PC-3 (cell line): ENCODE measurements at regions not wholly inside any gene's neighbourhood (a gene's known extent, or its start where the extent isn't known, plus 50 kb on each side); places are given as distances from the start of the nearest gene placed in this dataset.

Source experiments
- CTCF ChIP-seq: fragments of 300-600 bp; sonication (generic); conservative IDR thresholded peaks from 2 replicates; pipeline ENCODE4 v1.5.1; 2017; ENCODE audit warnings: antibody characterized with exemption, low read depth, mild to moderate bottlenecking, low read length
- EZH2 ChIP-seq: fragments of 300-600 bp; sonication (generic); IDR thresholded peaks from one replicate; pipeline ENCODE4 v1.6.1; 2017; ENCODE audit warnings: antibody characterized with exemption, mild to moderate bottlenecking, low read length; ENCODE audit not compliant: unreplicated experiment

GRCh38 chr18:72207280-72207679, 336.9 kb downstream of the CBLN2 start:
- TF ChIP-seq EZH2 (no peak), CTCF (no peak)
